A549 (cell line): ENCODE measurements at regions not wholly inside any gene's neighbourhood (a gene's known extent, or its start where the extent isn't known, plus 50 kb on each side); places are given as distances from the start of the nearest gene placed in this dataset.

ENCODE experiments used
- RFX5 ChIP-seq: fragments of 450-650 bp; IDR thresholded peaks from 2 replicates; pipeline ENCODE4 v1.7.1; 2014; ENCODE audit warnings: antibody characterized with exemption, mild to moderate bottlenecking, moderate library complexity
- TF ChIP-seq, protein P1 (sequence below): fragments of >200 bp; sonication (Bioruptor Twin); formaldehyde crosslinking; IDR thresholded peaks from 3 replicates; pipeline ENCODE4 v1.5.1; 2016
- TF ChIP-seq, protein P2 (sequence below): fragments of 450-650 bp; IDR thresholded peaks from 2 replicates; pipeline ENCODE4 v1.6.1; 2014; ENCODE audit warnings: antibody characterized with exemption

DNA sequence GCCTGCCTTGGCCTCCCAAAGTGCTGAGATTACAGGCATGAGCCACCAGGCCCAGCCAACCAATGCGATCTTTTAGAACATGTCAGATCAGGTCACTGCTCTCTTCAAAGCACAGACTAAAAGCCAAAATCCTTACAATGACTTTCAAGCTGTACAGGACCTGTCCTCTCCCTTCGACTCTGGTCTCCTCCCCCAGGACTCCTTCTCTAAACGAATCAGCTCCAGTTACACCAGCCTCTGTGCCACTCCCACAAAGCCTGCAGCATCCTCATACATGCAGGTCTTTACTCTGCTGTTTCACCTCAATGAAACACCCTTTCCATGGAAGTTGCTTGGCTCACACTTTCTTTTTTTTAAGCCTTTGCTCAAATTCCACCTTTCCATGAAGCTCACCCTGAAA, 436.0 kb downstream of the METTL4 start:
- TF ChIP-seq, protein P1, sequence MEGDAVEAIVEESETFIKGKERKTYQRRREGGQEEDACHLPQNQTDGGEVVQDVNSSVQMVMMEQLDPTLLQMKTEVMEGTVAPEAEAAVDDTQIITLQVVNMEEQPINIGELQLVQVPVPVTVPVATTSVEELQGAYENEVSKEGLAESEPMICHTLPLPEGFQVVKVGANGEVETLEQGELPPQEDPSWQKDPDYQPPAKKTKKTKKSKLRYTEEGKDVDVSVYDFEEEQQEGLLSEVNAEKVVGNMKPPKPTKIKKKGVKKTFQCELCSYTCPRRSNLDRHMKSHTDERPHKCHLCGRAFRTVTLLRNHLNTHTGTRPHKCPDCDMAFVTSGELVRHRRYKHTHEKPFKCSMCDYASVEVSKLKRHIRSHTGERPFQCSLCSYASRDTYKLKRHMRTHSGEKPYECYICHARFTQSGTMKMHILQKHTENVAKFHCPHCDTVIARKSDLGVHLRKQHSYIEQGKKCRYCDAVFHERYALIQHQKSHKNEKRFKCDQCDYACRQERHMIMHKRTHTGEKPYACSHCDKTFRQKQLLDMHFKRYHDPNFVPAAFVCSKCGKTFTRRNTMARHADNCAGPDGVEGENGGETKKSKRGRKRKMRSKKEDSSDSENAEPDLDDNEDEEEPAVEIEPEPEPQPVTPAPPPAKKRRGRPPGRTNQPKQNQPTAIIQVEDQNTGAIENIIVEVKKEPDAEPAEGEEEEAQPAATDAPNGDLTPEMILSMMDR, result no peak
- TF ChIP-seq, protein P2, sequence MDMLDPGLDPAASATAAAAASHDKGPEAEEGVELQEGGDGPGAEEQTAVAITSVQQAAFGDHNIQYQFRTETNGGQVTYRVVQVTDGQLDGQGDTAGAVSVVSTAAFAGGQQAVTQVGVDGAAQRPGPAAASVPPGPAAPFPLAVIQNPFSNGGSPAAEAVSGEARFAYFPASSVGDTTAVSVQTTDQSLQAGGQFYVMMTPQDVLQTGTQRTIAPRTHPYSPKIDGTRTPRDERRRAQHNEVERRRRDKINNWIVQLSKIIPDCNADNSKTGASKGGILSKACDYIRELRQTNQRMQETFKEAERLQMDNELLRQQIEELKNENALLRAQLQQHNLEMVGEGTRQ, result no peak
- TF ChIP-seq RFX5, result no peak
